ENCODE measurements at regions not wholly inside any gene's neighbourhood (a gene's known extent, or its start where the extent isn't known, plus 50 kb on each side); places are given as distances from the start of the nearest gene placed in this dataset.

DNA sequence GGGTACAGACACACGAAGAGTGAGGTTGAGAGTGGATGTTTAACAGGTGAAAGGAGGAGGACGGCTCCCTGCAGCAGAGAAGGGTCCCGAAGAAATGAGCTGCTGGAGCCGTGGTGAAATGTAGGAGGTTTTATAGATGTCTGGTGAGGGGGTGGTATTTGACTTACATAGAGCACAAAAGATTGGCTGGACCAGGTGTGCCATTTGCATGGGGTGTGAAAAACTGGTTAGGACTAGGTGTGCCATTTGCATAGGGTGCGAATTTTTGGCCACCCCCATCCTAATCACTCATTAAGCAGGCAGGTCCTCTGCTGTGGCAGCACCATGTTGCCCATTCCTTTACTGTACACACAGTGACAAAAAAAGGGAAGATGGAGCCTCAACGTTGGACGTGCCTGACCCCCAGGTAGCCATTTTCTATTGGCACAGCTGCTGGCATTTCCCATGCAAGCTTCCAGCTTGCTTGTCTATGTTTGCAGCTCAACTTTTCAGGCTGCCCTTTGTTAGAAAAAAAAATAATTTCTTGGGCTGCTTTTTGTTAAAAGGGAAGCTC lies 581.7 kb upstream of the B3GAT1 start:
- no peak overlapping the region for H3K9ac ChIP-seq (ENCODE audit: low read length)
- no peaks in the 10 kb centered on the region for H3K27me3 ChIP-seq (replicated peaks in 1 of 4; ENCODE audit: control extremely low read depth in 1 of 4, control insufficient read depth in 3 of 4, insufficient read depth in 4 of 4, low read length in 3 of 4)
- Mint-ChIP-seq H3K27me3 (peaks cover 17% of the 10 kb centered on the region), H3K27ac (no peak overlapping the region), H3K9me3 (ENCODE audit: insufficient read depth) (no peaks in the 10 kb centered on the region), H3K4me3 (no peak overlapping the region), H3K4me1 (no peaks in the 10 kb centered on the region)
- no peaks in the 10 kb centered on the region for H3K36me3 ChIP-seq (replicated peaks in 1 of 2; ENCODE audit: control extremely low read depth in 1 of 2, control insufficient read depth in 1 of 2, extremely low read depth in 1 of 2, insufficient read depth in 2 of 2, low read length in 1 of 2)
- H3K79me2 ChIP-seq (ENCODE audit: control insufficient read depth, insufficient read depth, low read length): no peaks in the 10 kb centered on the region
- CTCF ChIA-PET: no interaction called here
- H2AFZ ChIP-seq (ENCODE audit: insufficient read depth, low read depth, low read length, poor library complexity, severe bottlenecking): no peak overlapping the region
- H3K4me2 ChIP-seq (replicated peaks; ENCODE audit: low read depth, low read length, poor library complexity, severe bottlenecking): no peak overlapping the region
- TF ChIP-seq, protein P1, sequence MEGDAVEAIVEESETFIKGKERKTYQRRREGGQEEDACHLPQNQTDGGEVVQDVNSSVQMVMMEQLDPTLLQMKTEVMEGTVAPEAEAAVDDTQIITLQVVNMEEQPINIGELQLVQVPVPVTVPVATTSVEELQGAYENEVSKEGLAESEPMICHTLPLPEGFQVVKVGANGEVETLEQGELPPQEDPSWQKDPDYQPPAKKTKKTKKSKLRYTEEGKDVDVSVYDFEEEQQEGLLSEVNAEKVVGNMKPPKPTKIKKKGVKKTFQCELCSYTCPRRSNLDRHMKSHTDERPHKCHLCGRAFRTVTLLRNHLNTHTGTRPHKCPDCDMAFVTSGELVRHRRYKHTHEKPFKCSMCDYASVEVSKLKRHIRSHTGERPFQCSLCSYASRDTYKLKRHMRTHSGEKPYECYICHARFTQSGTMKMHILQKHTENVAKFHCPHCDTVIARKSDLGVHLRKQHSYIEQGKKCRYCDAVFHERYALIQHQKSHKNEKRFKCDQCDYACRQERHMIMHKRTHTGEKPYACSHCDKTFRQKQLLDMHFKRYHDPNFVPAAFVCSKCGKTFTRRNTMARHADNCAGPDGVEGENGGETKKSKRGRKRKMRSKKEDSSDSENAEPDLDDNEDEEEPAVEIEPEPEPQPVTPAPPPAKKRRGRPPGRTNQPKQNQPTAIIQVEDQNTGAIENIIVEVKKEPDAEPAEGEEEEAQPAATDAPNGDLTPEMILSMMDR (IDR thresholded peaks at IDR 0.05): no peak
- TF ChIP-seq EZH2 (IDR thresholded peaks at IDR 0.05; ENCODE audit: borderline replicate concordance, insufficient read depth, low read depth, low read length, poor library complexity, severe bottlenecking): no peak
- intact Hi-C loops (cut with micrococcal nuclease): no loop called here
- no peak overlapping the region for H3K4me3 ChIP-seq (ENCODE audit: control extremely low read depth in 1 of 5, extremely low read depth in 1 of 5, insufficient read depth in 1 of 5, low read depth in 2 of 5, low read length in 4 of 5)
- POLR2A ChIA-PET: no interaction called here
- no peak for DNase-seq
- H4K20me1 ChIP-seq (ENCODE audit: control insufficient read depth, insufficient read depth, low read length, poor library complexity, severe bottlenecking): no peaks in the 10 kb centered on the region
- peaks cover 0 to under 1% (median 0%) of the 10 kb centered on the region in 3 donors for H3K9me3 ChIP-seq (ENCODE audit: control extremely low read depth in 1 of 3, control insufficient read depth in 2 of 3, insufficient read depth in 1 of 3, low read length in 2 of 3)
- no peaks in the 10 kb centered on the region for H3K4me1 ChIP-seq (ENCODE audit: control insufficient read depth in 2 of 2, insufficient read depth in 2 of 2, low read length in 2 of 2)
- no peak overlapping the region for H3K27ac ChIP-seq (ENCODE audit: low read length in 2 of 2)
- ATAC-seq (ENCODE audit: low read depth): no peak
- WGBS (ENCODE audit: insufficient coverage): 64% methylated on average over 6 of the region's 7 CpGs

- H3K4me1 ChIP-seq (ENCODE audit: control insufficient read depth in 2 of 2, insufficient read depth in 2 of 2, low read length in 2 of 2): no peaks in the 10 kb centered on the region
- Mint-ChIP-seq H3K27ac (no peak overlapping the region), H3K4me3 (no peak overlapping the region), H3K9me3 (ENCODE audit: insufficient read depth) (no peaks in the 10 kb centered on the region), H3K4me1 (no peaks in the 10 kb centered on the region), H3K27me3 (peaks cover 21% of the 10 kb centered on the region)
- no peak overlapping the region for H3K4me3 ChIP-seq (ENCODE audit: control extremely low read depth in 1 of 5, extremely low read depth in 1 of 5, insufficient read depth in 1 of 5, low read depth in 2 of 5, low read length in 4 of 5)
- H3K27ac ChIP-seq (ENCODE audit: low read length in 2 of 2): no peak overlapping the region
- POLR2A ChIA-PET: no interaction called here
- DNase-seq (no peak), ATAC-seq (ENCODE audit: low read depth) (no peak)
- intact Hi-C loops (cut with micrococcal nuclease): no loop called here
- H3K79me2 ChIP-seq (ENCODE audit: control insufficient read depth, insufficient read depth, low read length): no peaks in the 10 kb centered on the region
- H4K20me1 ChIP-seq (ENCODE audit: control insufficient read depth, insufficient read depth, low read length, poor library complexity, severe bottlenecking): no peaks in the 10 kb centered on the region
- no peak for TF ChIP-seq EZH2 (IDR thresholded peaks at IDR 0.05; ENCODE audit: borderline replicate concordance, insufficient read depth, low read depth, low read length, poor library complexity, severe bottlenecking)
- TF ChIP-seq, protein P1 (IDR thresholded peaks at IDR 0.05): no peak
- 85% methylated on average over 6 of the region's 6 CpGs for WGBS (ENCODE audit: insufficient coverage)
- H3K27me3 ChIP-seq (replicated peaks in 1 of 4; ENCODE audit: control extremely low read depth in 1 of 4, control insufficient read depth in 3 of 4, insufficient read depth in 4 of 4, low read length in 3 of 4): no peaks in the 10 kb centered on the region
- H3K9me3 ChIP-seq (ENCODE audit: control extremely low read depth in 1 of 3, control insufficient read depth in 2 of 3, insufficient read depth in 1 of 3, low read length in 2 of 3): peaks cover 0 to 3% (median 0%) of the 10 kb centered on the region in 3 donors
- H3K4me2 ChIP-seq (replicated peaks; ENCODE audit: low read depth, low read length, poor library complexity, severe bottlenecking): no peak overlapping the region
- H2AFZ ChIP-seq (ENCODE audit: insufficient read depth, low read depth, low read length, poor library complexity, severe bottlenecking): no peak overlapping the region
- CTCF ChIA-PET: no interaction called here
- no peaks in the 10 kb centered on the region for H3K36me3 ChIP-seq (replicated peaks in 1 of 2; ENCODE audit: control extremely low read depth in 1 of 2, control insufficient read depth in 1 of 2, extremely low read depth in 1 of 2, insufficient read depth in 2 of 2, low read length in 1 of 2)
- no peak overlapping the region for H3K9ac ChIP-seq (ENCODE audit: low read length)
Measured at GRCh38 chr11:134992981-134993380, 580.9 kb upstream of the B3GAT1 start.
